Bone marrow (tissue), 2 donors: ENCODE measurements at regions not wholly inside any gene's neighbourhood (a gene's known extent, or its start where the extent isn't known, plus 50 kb on each side); places are given as distances from the start of the nearest gene placed in this dataset.
"Not testable (repeated sequence)": the region's sequence is repeated elsewhere in the genome, so short reads cannot be mapped to it uniquely, and the experiment has no call there.

ENCODE experiments used
- DNase-seq, 2 donors: peaks; one replicate each; lab custom pipeline; 2025; lab: John Stamatoyannopoulos, UW

GRCh38 chr13:74574964-74575728, 440.9 kb upstream of the KLF12 start:
- DNase-seq, result no peak

GRCh38 chr13:74573654-74574053, 439.4 kb upstream of the KLF12 start:
- DNase-seq, result no peak

DNA sequence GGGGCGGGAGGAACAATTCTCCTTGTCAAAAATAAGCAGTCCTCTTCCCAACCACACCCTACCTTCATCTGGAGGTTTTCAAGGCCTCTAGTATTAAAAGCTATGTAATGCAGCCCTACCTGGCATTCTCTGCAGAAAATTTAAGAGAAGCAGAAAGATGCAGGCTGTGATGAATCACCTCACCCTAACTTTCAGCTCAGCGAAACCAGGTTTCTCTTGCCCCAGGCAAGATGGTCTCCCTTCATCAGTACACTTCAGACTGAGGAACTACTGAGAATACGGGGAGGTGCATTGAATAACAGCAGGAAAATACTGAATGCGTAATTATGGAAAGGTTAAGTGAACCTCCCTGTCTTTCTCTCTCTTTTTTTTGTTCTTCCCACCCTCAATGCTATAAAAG, 437.6 kb upstream of the KLF12 start:
- no peak for DNase-seq

GRCh38 chr13:74570834-74571233, 436.6 kb upstream of the KLF12 start:
- DNase-seq, result no peak

DNA sequence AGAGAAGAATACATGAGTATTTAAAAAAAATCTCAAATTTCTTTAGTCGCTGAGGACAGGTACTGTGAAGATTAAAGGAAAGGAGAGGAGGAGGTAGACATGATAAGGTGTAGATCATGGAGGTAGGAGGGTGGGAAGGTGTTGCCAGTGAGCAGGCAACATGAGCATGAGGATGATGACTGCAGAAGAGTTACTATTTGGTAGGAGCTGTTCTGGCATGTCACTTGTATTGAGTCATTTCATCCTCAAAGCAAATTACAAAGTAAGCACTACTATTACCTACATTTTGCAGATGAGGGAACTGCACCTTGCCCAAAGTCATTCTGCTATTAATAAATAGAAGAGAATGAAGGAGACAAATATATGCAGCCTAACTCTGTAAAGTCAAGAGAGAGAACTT, 435.8 kb upstream of the KLF12 start:
- no peak for DNase-seq

GRCh38 chr13:74569251-74569650, 435.0 kb upstream of the KLF12 start:
- no peak for DNase-seq

DNA sequence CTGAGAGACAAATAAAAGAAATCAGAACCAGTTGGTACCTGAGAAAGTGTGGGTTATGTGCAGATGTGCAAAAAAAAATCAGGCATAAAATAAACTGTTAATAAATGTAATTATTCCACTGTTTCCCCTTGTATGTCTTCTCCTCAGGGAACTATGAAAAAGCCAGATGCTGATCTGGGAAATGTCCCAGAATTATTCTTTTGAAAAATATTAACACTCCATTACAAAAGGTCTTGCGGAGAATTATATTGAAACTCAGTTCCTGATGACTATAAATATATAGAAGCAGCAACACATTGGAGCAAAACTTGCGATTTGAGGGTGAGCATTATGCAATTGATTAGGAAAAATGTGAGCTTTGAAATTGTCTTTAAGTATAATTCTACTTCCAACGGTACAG, 433.3 kb upstream of the KLF12 start:
- no peak for DNase-seq

DNA sequence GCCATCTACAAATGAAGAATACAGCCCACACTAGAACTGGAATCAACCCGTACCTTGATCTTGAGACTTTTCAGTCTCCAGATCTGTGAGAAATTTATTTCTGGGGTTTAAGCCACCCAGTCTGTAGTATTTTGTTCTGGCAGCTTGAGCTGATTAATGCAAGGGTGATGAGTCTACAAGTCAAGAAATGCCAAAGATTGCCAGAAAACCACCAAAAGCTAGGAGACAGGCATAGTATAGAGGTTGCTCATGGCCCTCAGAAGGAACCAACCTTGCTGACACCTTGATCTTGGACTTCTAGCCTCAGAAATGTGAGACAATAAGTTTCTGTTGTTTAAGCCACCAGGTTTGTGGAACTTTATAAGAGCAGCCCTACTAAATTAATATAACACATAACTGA, 428.2 kb upstream of the KLF12 start:
- no peak for DNase-seq

GRCh38 chr13:74561155-74561554, 427.0 kb upstream of the KLF12 start:
- DNase-seq, result no peak

DNA sequence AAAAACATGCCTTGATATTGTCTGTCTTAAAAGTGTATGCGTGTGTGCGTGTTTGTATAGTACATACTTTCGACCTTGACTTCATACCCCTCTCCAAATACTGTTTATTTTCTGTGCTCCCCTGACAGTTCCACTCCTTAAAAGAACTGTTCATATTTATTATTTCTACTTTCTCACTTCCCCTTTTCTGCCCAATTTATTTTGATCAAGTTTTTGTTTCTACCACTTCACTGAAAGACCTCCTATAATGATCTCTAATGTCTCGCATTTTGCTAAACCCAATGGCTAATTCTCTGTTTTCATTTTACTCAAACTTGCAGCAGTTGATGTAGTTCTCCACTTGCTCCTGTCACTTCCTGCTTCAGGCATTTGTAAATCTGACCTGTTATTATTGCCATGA, 426.1 kb upstream of the KLF12 start:
- DNase-seq, result no peak

DNA sequence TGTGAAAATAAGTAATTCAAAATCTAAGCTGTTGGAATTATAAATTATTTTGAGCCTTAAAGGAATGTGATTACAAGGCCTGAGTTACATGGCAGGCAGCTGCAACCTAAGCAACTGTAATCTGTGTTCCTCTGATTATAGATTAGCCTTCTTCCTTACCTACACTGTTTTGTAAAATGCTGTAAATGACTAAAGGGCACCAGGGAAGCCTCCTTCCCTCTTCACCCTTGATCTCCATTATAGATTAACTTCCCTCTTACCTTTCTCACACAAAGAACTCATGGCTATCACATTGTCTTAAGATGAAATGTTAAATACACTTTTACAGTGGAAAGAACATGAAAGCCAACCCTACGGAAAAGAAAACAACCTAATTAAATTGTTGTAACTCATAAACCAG, 423.7 kb upstream of the KLF12 start:
- DNase-seq, result no peak

DNA sequence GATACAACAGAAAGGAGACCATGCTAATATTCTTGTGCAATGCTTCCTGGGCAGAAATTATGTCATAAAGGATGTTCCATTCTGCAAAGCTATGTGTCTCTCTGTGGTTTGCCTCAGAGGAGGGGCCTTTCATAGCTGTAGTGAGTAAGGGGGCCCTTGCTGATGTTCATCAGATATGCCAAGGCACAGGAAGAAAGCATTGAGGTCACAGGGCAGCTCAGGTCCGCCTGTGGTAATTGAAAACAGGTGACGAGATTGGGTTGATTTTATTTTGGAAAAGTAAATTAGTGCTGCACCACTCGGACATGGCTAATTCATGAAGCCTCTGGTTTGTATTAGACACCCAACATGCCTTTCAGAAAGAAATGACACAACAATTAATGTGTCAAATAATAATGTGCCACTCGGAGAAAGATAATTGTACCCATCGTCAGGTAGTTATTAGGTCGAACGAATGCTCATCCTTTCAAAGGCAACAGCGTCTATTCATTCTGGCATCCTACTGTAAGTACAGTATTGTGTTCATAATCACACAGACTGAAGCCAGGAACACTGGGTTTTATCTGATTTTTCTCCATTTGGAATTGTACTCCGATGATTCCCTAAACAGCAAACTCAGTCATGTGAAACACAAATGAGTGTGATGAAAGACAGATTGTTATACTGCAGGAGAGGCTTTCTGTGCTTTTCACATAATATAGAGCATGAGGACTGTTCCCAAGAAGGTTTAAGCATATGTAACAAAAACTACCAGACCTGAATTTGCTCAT, 421.6 kb upstream of the KLF12 start:
- no peak for DNase-seq

- no peak for DNase-seq
These were observed 421.0 kb upstream of the KLF12 start for GRCh38 chr13:74555276-74555625.

DNA sequence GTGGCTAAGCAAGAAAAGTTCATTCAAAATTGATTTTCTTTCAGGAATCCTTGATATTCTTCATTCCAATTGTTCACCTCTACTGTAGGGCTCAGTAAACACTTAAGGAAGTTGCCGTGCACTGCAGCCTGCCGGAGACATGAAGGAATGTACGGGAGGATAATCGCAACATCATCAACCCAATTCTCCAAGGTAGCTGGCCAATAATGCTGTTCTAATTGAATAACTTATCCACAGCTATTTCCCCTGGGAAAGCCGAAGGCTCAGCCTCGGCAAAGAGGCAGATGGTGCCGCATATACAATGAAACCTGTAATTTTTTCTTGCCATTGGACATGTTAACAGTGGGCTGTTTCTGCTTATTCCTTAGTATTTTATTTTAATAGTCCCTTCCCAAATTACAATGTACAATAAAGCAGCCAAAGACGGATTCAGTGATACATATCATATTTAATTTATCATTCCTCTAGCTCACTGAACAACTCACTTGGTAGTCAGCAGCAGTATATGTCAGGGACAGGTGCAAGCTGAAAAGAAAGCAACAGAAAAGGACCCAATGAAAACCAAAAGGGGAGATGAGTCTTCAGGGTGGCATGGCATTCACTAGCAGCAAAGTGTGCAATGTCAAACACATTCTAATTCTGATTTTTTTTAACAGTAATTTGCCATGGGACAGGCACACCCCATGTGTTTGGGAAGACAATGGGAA, 420.5 kb upstream of the KLF12 start:
- DNase-seq, result no peak

GRCh38 chr13:74550039-74550438, 415.8 kb upstream of the KLF12 start:
- no peak for DNase-seq

DNA sequence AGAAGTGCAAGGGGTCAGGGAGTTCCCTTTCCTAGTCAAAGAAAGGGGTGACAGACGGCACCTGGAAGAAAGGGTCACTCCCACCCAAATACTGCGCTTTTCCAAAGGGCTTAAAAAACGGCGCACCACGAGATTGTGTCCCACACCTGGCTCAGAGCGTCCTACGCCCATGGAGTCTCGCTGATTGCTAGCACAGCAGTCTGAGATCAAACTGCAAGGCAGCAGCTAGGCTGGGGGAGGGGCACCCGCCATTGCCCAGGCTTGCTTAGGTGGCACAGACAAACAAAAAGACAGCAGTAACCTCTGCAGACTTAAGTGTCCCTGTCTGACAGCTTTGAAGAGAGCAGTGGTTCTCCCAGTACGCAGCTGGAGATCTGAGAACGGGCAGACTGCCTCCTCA, 402.4 kb upstream of the KLF12 start:
- DNase-seq, result not testable (repeated sequence)

DNA sequence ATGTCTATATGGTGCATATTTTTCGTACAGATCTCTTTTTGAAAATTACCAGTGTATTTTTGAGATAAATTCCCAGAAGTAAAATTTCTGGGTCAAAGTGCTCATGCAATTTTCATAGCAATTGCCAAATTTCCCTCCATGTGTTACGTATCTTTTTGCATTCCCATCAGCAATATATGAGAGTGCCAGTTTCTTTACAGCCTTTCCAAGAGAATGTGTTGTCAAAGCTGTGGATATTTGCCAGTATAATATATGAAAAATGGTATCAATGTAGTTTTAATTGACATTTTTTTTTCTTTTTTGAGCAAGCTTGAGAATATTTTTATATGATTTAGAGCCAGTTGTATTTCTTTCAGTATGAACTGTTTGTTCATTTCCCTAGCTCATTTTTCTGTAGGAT, 399.0 kb upstream of the KLF12 start:
- DNase-seq, result no peak

DNA sequence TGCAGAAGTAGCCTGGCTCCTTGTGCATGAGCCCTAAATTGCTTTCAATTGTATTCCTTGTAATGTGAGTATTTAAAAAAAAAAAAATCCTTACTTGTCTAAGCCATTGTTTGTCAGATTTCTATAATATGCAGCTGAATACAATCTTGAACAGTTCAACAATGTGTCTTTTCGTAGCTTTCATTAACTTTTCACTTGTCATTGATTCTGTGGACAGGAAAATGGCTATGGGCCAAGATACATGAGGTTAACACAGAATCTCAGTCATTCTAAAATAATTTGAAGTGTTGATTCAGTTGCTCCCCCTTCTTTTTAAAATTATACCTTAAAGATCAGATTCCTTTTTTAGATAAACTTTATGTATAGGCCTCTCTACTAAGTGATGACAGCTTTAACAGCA, 395.8 kb upstream of the KLF12 start:
- no peak for DNase-seq

- no peak for DNase-seq
These were observed 394.7 kb upstream of the KLF12 start for GRCh38 chr13:74528734-74529513.

DNA sequence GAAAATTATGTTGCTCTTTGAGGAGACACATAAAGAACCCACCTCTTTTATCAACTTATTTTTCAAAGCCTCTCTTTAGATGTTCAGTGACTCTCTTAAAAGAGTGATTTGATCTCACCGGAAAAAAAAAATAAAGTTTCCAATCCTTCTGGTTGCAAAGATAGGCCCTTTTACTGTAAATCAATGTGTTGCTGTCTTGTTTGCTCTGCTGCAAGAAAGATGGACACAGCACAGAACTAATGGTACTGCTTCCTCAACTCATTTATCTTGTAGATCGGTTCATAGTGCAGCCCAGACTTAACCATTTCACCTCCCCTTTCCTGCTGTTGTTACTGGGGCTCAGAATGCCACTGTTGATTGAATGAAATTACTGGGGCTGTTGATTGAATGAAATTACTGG, 388.9 kb upstream of the KLF12 start:
- DNase-seq, result no peak

DNA sequence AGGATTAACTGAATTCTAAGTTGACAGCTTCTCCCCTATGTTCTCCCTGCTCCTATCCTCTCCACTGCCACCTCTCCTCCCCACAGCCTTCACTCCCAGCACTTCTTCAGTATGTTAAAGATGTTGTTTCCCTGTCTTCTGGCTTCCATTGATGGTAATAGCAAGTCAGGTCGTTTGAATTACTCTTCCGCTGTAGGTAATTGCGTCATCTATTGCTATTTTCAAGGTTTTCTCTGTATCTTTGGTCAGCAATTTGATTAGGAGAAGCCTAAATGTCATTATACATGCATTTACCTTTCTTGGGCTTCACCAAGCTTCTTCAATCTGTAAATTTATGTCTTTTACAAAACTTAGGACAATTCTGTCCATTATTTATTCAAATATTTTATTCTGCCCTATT, 377.3 kb upstream of the KLF12 start:
- no peak for DNase-seq

- DNase-seq, result no peak
These were observed 353.0 kb upstream of the KLF12 start for GRCh38 chr13:74487091-74487722.
